AG04450 (cell line): ENCODE measurements at regions not wholly inside any gene's neighbourhood (a gene's known extent, or its start where the extent isn't known, plus 50 kb on each side); places are given as distances from the start of the nearest gene placed in this dataset.

Source experiments
- CTCF ChIA-PET: fragments of 300-600, 350-600 bp; formaldehyde crosslinking; extraction: SDS; loops from one replicate; lab custom pipeline; 2022; ENCODE audit warnings: antibody characterized with exemption, inconsistent platforms; lab: Charles Lee
- POLR2A ChIA-PET: fragments of 350-600 bp; formaldehyde crosslinking; extraction: SDS; loops from one replicate; lab custom pipeline; 2021; ENCODE audit warnings: antibody characterized with exemption, inconsistent platforms; lab: Yijun Ruan, JAX
- DNase-seq: peaks from one replicate; pipeline ENCODE4 v3.0.0-alpha.2; 2011; ENCODE audit warnings: low read depth, low spot score
- H3K27ac ChIP-seq: one replicate; pipeline ENCODE4 v1.5.1; 2012; ENCODE audit warnings: low read depth, low read length, control low read depth
- H3K27me3 ChIP-seq: one replicate; pipeline ENCODE4 v1.6.0; 2012; ENCODE audit warnings: low read length; ENCODE audit not compliant: control insufficient read depth, insufficient read depth
- H3K4me3 ChIP-seq: 2 replicates; pipeline ENCODE4 v1.5.1; 2011; ENCODE audit warnings: mild to moderate bottlenecking, low read depth, low read length, control low read depth
- H3K9me3 ChIP-seq: 2 replicates; pipeline ENCODE4 v1.5.1; 2012; ENCODE audit warnings: low read length; ENCODE audit not compliant: control insufficient read depth, insufficient read depth
- CTCF ChIP-seq: IDR thresholded peaks from 2 replicates; pipeline ENCODE4 v1.5.1; 2011; ENCODE audit warnings: low read depth, low read length, control low read depth, inconsistent platforms

- TF ChIP-seq CTCF: no peak
- DNase-seq: no peak
- POLR2A ChIA-PET: no interaction called here
- CTCF ChIA-PET: interaction anchor here (0.9 kb wide), 1 partner anchor 173 kb away, joined by 3 read pairs; no protein-coding TSS in a partner anchor
- Histone ChIP-seq H3K4me3 (no peak overlapping the region), H3K27me3 (no peaks in the 10 kb centered on the region), H3K9me3 (no peaks in the 10 kb centered on the region; the same call in 1 of the 2 replicates), H3K27ac (no peak overlapping the region)
Measured at GRCh38 chr4:186898367-186898766, 174.7 kb upstream of the FAT1 start.

- peak; percentile 24 for DNase-seq
- H3K27me3 ChIP-seq: no peaks in the 10 kb centered on the region
- H3K9me3 ChIP-seq: no peaks in the 10 kb centered on the region; the same call in 1 of the 2 replicates
- ChIA-PET POLR2A (no interaction called here), CTCF (interaction anchor here (0.7 kb wide), 1 partner anchor 231 kb away, joined by 3 read pairs; no protein-coding TSS in a partner anchor)
- H3K4me3 ChIP-seq: no peak overlapping the region
- H3K27ac ChIP-seq: peak overlapping the region; percentile 39
- TF ChIP-seq CTCF: no peak
Measured at GRCh38 chr4:186900232-186900900, 176.7 kb upstream of the FAT1 start.

- POLR2A ChIA-PET: no interaction called here
- no peak overlapping the region for H3K27ac ChIP-seq
- no peak for TF ChIP-seq CTCF
- no peak overlapping the region for H3K4me3 ChIP-seq
- no peak for DNase-seq
- H3K9me3 ChIP-seq: no peaks in the 10 kb centered on the region; the same call in 1 of the 2 replicates
- H3K27me3 ChIP-seq: no peaks in the 10 kb centered on the region
- CTCF ChIA-PET: no interaction called here
Measured at GRCh38 chr4:186900984-186901383, 177.3 kb upstream of the FAT1 start.

GRCh38 chr4:186901850-186902249 lies 178.2 kb upstream of the FAT1 start:
- no peaks in the 10 kb centered on the region for H3K9me3 ChIP-seq
- ChIA-PET POLR2A (interaction anchor here (0.6 kb wide), 1 partner anchor 19 kb away, joined by 3 read pairs; no protein-coding TSS in a partner anchor), CTCF (no interaction called here)
- no peaks in the 10 kb centered on the region for H3K27me3 ChIP-seq
- no peak overlapping the region for H3K27ac ChIP-seq
- no peak for TF ChIP-seq CTCF
- H3K4me3 ChIP-seq: no peak overlapping the region
- no peak for DNase-seq

DNA sequence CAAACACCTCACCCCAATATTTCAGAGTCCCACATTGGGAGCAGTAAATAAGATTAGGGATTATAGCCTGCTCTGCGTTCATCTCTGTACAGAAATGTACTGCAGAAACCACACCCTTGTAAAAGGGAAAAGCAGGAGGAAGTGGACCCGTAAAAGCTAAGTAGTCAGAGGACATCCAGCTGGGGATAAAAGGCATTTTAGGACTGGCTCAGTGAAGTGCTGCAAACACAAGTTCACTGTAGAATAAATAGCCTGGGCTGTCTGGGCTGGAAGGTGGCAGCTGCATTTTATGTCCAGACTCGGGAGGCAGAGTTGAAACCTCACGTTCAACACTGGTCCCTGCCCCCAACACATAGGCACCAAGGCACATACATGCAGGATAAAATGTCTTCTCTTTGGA lies 178.7 kb upstream of the FAT1 start:
- Histone ChIP-seq H3K9me3 (peaks cover 2% of the 10 kb centered on the region; the same call in 1 of the 2 replicates), H3K4me3 (no peak overlapping the region), H3K27ac (no peak overlapping the region), H3K27me3 (no peaks in the 10 kb centered on the region)
- POLR2A ChIA-PET: interaction anchor here (0.6 kb wide), 1 partner anchor 20 kb away, joined by 3 read pairs; no protein-coding TSS in a partner anchor
- TF ChIP-seq CTCF: no peak
- CTCF ChIA-PET: interaction anchor here (0.6 kb wide), 2 partner anchors 188 to 707 kb away, joined by 3 read pairs; no protein-coding TSS in a partner anchor
- DNase-seq: no peak
